ENCODE measurements at regions not wholly inside any gene's neighbourhood (a gene's known extent, or its start where the extent isn't known, plus 50 kb on each side); places are given as distances from the start of the nearest gene placed in this dataset.

DNA sequence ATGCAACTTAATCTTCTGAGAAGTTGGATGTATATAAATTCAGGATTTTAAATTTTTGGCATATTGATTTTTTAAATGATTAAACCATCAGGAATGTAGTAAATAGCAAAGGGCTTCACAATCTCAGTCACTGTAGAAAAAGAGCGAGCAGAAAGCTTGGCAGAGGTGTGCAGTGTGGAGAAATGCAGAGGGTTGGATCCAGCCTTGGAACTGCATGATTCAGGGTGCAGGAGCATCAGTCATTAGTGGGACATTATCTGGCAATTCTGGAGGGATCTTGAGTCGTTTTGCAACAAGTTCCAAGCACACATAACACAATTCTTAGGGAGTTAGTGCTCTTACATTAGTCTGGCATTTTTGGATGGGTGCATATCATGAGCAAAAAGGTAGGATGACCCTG is 267.9 kb downstream of the PLA2G4A start:
- TF ChIP-seq, protein P1, sequence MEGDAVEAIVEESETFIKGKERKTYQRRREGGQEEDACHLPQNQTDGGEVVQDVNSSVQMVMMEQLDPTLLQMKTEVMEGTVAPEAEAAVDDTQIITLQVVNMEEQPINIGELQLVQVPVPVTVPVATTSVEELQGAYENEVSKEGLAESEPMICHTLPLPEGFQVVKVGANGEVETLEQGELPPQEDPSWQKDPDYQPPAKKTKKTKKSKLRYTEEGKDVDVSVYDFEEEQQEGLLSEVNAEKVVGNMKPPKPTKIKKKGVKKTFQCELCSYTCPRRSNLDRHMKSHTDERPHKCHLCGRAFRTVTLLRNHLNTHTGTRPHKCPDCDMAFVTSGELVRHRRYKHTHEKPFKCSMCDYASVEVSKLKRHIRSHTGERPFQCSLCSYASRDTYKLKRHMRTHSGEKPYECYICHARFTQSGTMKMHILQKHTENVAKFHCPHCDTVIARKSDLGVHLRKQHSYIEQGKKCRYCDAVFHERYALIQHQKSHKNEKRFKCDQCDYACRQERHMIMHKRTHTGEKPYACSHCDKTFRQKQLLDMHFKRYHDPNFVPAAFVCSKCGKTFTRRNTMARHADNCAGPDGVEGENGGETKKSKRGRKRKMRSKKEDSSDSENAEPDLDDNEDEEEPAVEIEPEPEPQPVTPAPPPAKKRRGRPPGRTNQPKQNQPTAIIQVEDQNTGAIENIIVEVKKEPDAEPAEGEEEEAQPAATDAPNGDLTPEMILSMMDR (conservative IDR thresholded peaks at IDR 0.05; ENCODE audit: low read depth in 2 of 2) = no peak
- TF ChIP-seq EZH2phosphoT487 (IDR thresholded peaks at IDR 0.05; ENCODE audit: unreplicated experiment) (no peak), EZH2 (IDR thresholded peaks at IDR 0.05; ENCODE audit: low read depth, unreplicated experiment) (no peak)

Measured in GM23338 (cell line).